GM21526 (cell line): ENCODE measurements at regions not wholly inside any gene's neighbourhood (a gene's known extent, or its start where the extent isn't known, plus 50 kb on each side); places are given as distances from the start of the nearest gene placed in this dataset.
A peak's percentile ranks its signal among the peaks of the same experiment; 100 is the strongest.

Source experiments
- ATAC-seq: cut with Tn5 transposase; IDR thresholded peaks from one replicate; pipeline ENCODE4 v1.9.1; 2021; ENCODE audit warnings: moderate library complexity; ENCODE audit not compliant: unreplicated experiment, low FRiP score

DNA sequence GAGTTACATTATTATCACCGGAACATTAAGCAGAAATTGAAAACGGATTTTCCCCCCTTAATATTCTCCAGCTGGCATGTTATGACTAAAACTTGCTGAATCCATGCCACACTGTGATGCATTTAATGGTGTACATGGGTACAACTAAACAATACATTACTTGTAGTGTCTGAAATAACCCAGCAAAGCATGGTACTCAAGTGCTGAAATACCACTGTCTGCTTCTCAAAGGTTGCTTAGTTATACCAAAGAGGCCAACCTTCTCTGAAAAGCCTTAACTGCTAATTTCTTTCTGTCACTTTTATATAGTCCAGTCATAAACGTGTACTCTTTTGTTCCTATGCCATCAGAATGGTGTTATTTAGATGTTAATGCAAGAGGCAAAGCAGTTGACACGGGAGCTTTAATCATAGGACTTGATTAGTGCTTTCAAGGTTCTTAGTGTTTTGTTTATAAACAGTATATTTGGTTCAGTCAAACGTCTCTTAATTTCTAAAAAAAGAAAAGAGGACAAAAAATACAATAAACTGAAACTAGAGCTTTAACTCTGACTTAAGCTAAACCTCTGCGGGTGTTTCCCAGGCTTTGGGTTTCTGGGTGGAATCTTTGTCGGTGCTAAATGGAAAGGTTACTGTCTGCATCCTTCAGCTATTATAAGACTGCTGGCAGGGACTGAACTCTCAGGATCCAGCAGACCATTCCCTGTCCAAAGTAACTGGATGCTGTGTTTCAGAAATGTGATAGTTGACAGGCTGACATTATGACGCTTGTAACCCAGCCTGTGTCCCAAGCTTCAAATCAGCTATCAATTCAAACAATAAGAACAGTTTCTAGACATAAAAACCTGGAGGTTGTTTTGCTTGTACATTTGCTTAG, 202.6 kb downstream of the PPP1R3A start:
- no peak for ATAC-seq

GRCh38 chr7:113715262-113715661, 203.5 kb downstream of the PPP1R3A start:
- no peak for ATAC-seq

DNA sequence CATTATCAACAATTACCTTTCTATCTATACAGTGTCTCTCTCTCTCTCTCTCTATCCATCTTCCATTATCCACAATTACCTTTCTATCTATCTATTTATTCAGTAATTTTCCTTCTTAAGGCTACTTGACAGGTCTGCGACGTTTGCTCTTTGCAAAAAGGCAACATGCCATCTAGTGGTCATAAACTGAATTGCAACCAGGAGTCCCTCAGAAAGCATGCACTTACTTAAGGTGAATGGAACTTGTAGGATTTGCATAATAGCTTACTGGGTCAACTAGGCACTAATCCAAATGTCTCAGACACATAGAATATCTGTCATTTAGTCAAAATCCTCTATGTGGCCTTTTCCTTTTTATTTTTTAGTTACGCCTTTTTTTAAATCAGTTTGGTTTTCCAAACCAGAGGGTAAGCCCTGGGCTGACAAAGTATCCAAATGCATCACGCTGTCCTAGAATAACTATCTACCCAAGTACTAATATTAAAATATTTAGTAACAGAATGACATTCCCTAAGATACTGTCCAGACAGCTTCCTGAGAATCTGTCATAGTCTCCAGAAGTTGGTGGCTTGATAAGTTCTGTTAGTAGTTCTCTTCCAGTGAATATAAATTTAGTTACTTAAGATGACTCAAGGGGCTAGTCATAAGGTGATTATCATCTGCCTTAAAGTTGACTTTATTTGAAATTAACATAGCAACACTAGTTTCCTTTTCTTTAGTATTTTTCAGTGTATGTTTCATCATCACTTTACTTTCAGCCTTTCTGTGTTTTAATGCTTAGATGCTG, 208.3 kb downstream of the PPP1R3A start:
- ATAC-seq: peak; percentile 98

DNA sequence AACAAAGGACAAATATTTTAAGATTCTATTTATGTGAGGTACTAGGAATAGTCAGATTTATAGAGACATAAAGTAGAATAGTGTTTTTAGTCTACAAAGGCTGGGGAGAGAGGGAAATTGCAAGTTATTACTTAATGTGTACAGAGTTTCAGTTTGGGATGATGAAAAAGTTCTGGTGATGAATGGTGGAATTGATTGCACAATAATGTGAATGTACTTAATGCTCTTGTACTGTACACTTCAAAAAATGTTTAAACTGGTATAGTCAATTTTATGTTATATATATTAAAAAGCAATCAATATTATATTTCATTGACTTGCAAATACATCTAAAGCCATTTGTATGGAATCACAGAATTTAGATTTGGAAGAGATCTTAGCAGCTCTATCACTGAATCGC, 213.4 kb downstream of the PPP1R3A start:
- no peak for ATAC-seq

- ATAC-seq: peak; percentile 68
Measured at GRCh38 chr7:113698556-113699220, 220.1 kb downstream of the PPP1R3A start.

GRCh38 chr7:113694149-113694548, 224.7 kb downstream of the PPP1R3A start:
- no peak for ATAC-seq

DNA sequence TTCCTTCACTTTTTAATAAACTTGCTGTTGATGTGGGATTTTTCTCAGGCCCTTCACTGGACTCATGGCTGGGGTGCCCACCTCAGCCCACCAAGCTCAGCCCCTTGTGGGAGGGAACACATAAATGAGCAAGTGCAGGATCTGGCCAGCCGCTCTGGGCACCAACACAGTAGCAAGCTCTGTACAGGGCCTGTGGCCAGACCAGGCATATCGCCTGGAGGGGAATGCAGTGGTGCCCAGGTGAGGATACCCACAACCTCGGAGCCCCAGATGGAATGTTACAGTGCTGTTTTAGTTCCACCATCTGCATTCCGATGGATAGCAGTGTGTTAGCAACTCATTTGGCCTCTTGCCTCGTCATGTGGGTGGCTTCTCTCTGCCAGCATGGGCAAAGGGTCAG, 234.6 kb downstream of the PPP1R3A start:
- no peak for ATAC-seq

DNA sequence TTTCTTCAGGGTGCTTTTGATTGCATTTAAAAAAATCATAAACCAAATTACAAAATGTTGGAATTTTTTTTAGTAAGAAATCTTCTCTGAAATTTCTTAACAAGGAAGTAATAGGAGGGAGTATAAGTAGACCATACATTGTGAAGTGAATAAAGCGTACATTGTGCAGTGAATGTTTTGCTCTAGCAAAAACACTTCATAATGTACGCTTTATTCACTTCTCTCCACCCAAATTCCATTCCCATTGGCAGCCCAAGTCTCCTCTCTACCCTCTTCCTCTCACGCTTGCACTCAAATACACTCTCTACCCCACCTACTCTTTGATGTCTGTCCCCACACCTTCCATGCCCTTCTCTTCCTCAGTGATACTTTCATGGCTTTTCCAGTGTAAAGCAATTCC, 241.0 kb downstream of the PPP1R3A start:
- no peak for ATAC-seq

DNA sequence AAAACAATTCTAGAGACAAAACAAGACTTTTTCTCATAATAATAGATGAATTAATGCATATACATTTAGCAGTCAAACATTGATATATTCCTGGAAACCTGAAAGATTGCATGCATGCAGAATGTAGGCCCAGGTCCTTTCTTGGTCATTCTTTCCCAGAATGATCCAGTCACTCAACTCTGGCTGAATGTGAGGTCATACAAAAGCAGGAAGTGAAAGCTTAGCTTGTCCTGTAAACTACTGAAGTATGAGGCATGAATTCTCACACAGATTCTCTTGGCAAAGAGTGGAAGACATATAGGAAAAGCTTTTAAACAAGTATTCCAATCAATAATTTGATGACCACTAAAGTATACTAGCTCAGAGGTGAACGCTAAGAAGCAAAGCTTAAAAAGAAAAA, 253.9 kb downstream of the PPP1R3A start:
- no peak for ATAC-seq

- no peak for ATAC-seq
Measured at GRCh38 chr7:113659416-113659815, 259.4 kb downstream of the PPP1R3A start.

GRCh38 chr7:113657603-113658002, 261.2 kb downstream of the PPP1R3A start:
- ATAC-seq: peak; percentile 97

DNA sequence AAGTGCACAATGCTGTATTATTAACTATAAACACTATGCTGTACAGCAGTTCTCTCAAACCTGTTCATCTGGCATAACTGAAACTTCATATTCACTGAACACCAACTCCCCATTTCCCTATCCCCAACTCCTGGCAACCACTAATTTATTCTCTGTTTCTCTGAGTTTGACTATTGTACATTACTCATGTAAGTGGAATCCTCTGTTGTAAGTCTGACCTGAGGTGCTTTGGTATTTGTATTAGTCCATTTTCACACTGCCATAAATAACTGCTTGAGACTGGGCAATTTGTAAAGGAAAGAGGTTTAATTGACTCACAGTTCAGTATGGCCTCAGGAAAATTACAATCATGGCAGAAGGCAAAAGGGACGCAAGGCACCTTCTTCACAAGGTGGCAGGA, 266.3 kb downstream of the PPP1R3A start:
- ATAC-seq: no peak

GRCh38 chr7:113649556-113649955, 269.3 kb downstream of the PPP1R3A start:
- no peak for ATAC-seq

GRCh38 chr7:113639221-113639620, 279.6 kb downstream of the PPP1R3A start:
- ATAC-seq: no peak

DNA sequence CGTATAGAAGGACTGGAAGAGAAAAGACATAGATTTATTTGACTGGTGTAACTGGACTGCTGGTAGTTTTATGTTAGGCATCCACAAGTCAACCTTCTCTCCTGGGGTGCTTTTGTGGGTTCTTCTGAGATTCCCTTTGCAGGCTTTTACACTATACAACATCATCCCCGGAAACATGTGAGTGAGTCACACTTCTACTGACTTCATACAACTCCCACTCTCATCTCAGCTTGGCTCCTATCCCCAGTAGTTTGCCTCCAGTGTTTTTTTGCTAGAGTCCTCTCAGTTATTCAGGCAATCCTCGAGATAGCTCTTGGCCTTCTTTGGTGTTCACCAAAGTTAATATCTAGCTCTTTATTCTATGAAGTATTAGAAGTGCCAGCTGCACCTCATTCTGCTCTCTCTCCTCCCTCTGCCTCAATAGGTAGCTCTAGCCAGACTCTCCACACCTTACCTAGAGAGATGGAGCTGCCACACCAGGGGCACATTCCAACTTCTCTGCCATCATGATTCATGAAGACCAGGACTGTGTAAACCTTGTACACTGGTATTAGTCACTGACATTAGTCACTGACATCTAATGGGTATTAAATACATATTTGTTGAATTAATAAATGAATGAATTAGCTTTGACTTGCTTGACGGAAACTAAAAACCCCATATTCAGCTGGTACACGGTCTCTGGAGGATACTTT, 281.9 kb downstream of the PPP1R3A start:
- ATAC-seq: no peak

GRCh38 chr7:113635492-113635891, 283.3 kb downstream of the PPP1R3A start:
- ATAC-seq: no peak

- no peak for ATAC-seq
Measured at GRCh38 chr7:113633073-113633472, 285.7 kb downstream of the PPP1R3A start.

GRCh38 chr7:113628948-113629847, 289.6 kb downstream of the PPP1R3A start:
- no peak for ATAC-seq

DNA sequence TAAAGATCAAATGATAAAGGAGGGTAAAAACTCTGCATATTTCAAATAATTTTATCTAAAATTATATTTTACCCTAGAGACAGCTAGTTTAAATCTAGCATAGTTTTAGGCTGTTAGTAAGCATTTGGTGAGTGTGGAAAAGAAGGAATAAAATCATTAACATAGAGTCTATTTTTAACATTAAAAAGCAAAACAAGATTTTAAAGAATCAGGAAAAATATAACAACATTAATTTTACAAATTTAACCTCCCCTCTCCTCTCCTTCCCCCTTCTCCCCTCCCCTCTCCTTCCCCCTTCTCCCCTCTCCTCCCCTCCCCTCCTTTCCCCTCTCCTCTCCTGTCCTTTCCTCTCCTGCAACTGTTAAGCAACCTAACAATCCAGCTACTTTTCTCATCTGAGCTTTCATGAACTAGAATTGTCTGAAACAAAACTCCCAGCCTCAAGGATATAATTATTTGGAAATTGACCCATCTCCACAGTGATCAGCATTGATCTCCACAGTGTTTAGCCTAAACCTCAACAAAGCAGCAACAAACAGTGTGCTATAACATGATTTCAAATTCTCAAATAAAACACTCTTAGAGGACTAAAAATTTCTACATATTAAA, 293.2 kb downstream of the PPP1R3A start:
- ATAC-seq: no peak
